ENCODE measurements at regions not wholly inside any gene's neighbourhood (a gene's known extent, or its start where the extent isn't known, plus 50 kb on each side); places are given as distances from the start of the nearest gene placed in this dataset.
"Not testable (repeated sequence)": the region's sequence is repeated elsewhere in the genome, so short reads cannot be mapped to it uniquely, and the experiment has no call there.

- Histone ChIP-seq H3K4me1 (ENCODE audit: control insufficient read depth, insufficient read depth, low read length, poor library complexity, severe bottlenecking) (peaks cover 6% of the 10 kb centered on the region), H3K9me3 (ENCODE audit: control insufficient read depth, low read length) (no peaks in the 10 kb centered on the region), H3K27ac (ENCODE audit: low read depth, low read length, severe bottlenecking) (no peak overlapping the region), H3K36me3 (ENCODE audit: control insufficient read depth, insufficient read depth, low read length) (no peaks in the 10 kb centered on the region), H3K4me3 (ENCODE audit: extremely low read depth, insufficient read depth, low read length, poor library complexity, severe bottlenecking) (no peak overlapping the region)
- 92 to 96% methylated on average over 7 to 8 of the region's 8 CpGs for WGBS, 2 experiments (ENCODE audit: insufficient coverage in 2 of 2)
Measured at GRCh38 chr4:55272589-55272988, 73.5 kb upstream of the SRD5A3 start.

GRCh38 chr4:55277011-55277410 lies 69.0 kb upstream of the SRD5A3 start:
- WGBS, 2 experiments (ENCODE audit: insufficient coverage in 2 of 2): no CpG with 5 or more reads among the region's 2 CpGs
- H3K4me1 ChIP-seq (ENCODE audit: control insufficient read depth, insufficient read depth, low read length, poor library complexity, severe bottlenecking): no peaks in the 10 kb centered on the region

GRCh38 chr4:55278316-55278715 lies 67.7 kb upstream of the SRD5A3 start:
- WGBS, 2 experiments (ENCODE audit: insufficient coverage in 2 of 2): no CpG with 5 or more reads among the region's 1 CpG
- H3K36me3 ChIP-seq (ENCODE audit: control insufficient read depth, insufficient read depth, low read length): no peaks in the 10 kb centered on the region
- no peak overlapping the region for H3K27ac ChIP-seq (ENCODE audit: low read depth, low read length, severe bottlenecking)
- H3K9me3 ChIP-seq (ENCODE audit: control insufficient read depth, low read length): no peaks in the 10 kb centered on the region
- no peak overlapping the region for H3K4me3 ChIP-seq (ENCODE audit: extremely low read depth, insufficient read depth, low read length, poor library complexity, severe bottlenecking)
- no peaks in the 10 kb centered on the region for H3K4me1 ChIP-seq (ENCODE audit: control insufficient read depth, insufficient read depth, low read length, poor library complexity, severe bottlenecking)

More at GRCh38 chr4:55277011-55277410, 69.0 kb upstream of the SRD5A3 start:
- Histone ChIP-seq H3K36me3 (ENCODE audit: control insufficient read depth, insufficient read depth, low read length) (no peaks in the 10 kb centered on the region), H3K4me3 (ENCODE audit: extremely low read depth, insufficient read depth, low read length, poor library complexity, severe bottlenecking) (no peak overlapping the region), H3K27ac (ENCODE audit: low read depth, low read length, severe bottlenecking) (no peak overlapping the region), H3K9me3 (ENCODE audit: control insufficient read depth, low read length) (no peaks in the 10 kb centered on the region)

- H3K27ac ChIP-seq (ENCODE audit: low read depth, low read length, severe bottlenecking); H3K4me1 ChIP-seq (ENCODE audit: control insufficient read depth, insufficient read depth, low read length, poor library complexity, severe bottlenecking); H3K36me3 ChIP-seq (ENCODE audit: control insufficient read depth, insufficient read depth, low read length); H3K4me3 ChIP-seq (ENCODE audit: extremely low read depth, insufficient read depth, low read length, poor library complexity, severe bottlenecking): not testable (repeated sequence)
- WGBS, 2 experiments (ENCODE audit: insufficient coverage in 2 of 2): 32 to 40% methylated on average over 3 to 4 of the region's 7 CpGs
- H3K9me3 ChIP-seq (ENCODE audit: control insufficient read depth, low read length): peaks cover 18% of the 10 kb centered on the region
Measured at GRCh38 chr4:55280474-55280873, 65.6 kb upstream of the SRD5A3 start.

- H3K27ac ChIP-seq (ENCODE audit: low read depth, low read length, severe bottlenecking); H3K4me3 ChIP-seq (ENCODE audit: extremely low read depth, insufficient read depth, low read length, poor library complexity, severe bottlenecking); H3K4me1 ChIP-seq (ENCODE audit: control insufficient read depth, insufficient read depth, low read length, poor library complexity, severe bottlenecking); H3K36me3 ChIP-seq (ENCODE audit: control insufficient read depth, insufficient read depth, low read length): not testable (repeated sequence)
- peaks cover 18% of the 10 kb centered on the region for H3K9me3 ChIP-seq (ENCODE audit: control insufficient read depth, low read length)
- WGBS, 2 experiments (ENCODE audit: insufficient coverage in 2 of 2): 65 to 68% methylated on average over 8 to 11 of the region's 11 CpGs
Measured at GRCh38 chr4:55281118-55281683, 64.8 kb upstream of the SRD5A3 start.

GRCh38 chr4:55284331-55284730 lies 61.7 kb upstream of the SRD5A3 start:
- WGBS, 2 experiments (ENCODE audit: insufficient coverage in 2 of 2): no CpG with 5 or more reads among the region's 1 CpG
- Histone ChIP-seq H3K36me3 (ENCODE audit: control insufficient read depth, insufficient read depth, low read length) (no peaks in the 10 kb centered on the region), H3K4me3 (ENCODE audit: extremely low read depth, insufficient read depth, low read length, poor library complexity, severe bottlenecking) (no peak overlapping the region), H3K4me1 (ENCODE audit: control insufficient read depth, insufficient read depth, low read length, poor library complexity, severe bottlenecking) (no peaks in the 10 kb centered on the region), H3K27ac (ENCODE audit: low read depth, low read length, severe bottlenecking) (no peak overlapping the region), H3K9me3 (ENCODE audit: control insufficient read depth, low read length) (peaks cover 18% of the 10 kb centered on the region)

GRCh38 chr4:55291227-55291640 lies 54.8 kb upstream of the SRD5A3 start:
- WGBS, 2 experiments (ENCODE audit: insufficient coverage in 2 of 2): 89 to 97% methylated on average over 3 of the region's 3 CpGs

GRCh38 chr4:55296096-55296495 lies 49.9 kb upstream of the SRD5A3 start:
- H3K9me3 ChIP-seq (ENCODE audit: control insufficient read depth, low read length): peaks cover 4% of the 10 kb centered on the region
- H3K4me1 ChIP-seq (ENCODE audit: control insufficient read depth, insufficient read depth, low read length, poor library complexity, severe bottlenecking): no peaks in the 10 kb centered on the region
- H3K36me3 ChIP-seq (ENCODE audit: control insufficient read depth, insufficient read depth, low read length): no peaks in the 10 kb centered on the region
- H3K27ac ChIP-seq (ENCODE audit: low read depth, low read length, severe bottlenecking): no peak overlapping the region
- WGBS, 2 experiments (ENCODE audit: insufficient coverage in 2 of 2): 100% methylated on average over 2 of the region's 4 CpGs; no CpG with 5 or more reads in 1 of the 2 experiments
- H3K4me3 ChIP-seq (ENCODE audit: extremely low read depth, insufficient read depth, low read length, poor library complexity, severe bottlenecking): no peak overlapping the region

More at GRCh38 chr4:55291227-55291640, 54.8 kb upstream of the SRD5A3 start:
- Histone ChIP-seq H3K4me3 (ENCODE audit: extremely low read depth, insufficient read depth, low read length, poor library complexity, severe bottlenecking) (no peak overlapping the region), H3K27ac (ENCODE audit: low read depth, low read length, severe bottlenecking) (no peak overlapping the region), H3K36me3 (ENCODE audit: control insufficient read depth, insufficient read depth, low read length) (no peaks in the 10 kb centered on the region), H3K4me1 (ENCODE audit: control insufficient read depth, insufficient read depth, low read length, poor library complexity, severe bottlenecking) (no peaks in the 10 kb centered on the region), H3K9me3 (ENCODE audit: control insufficient read depth, low read length) (no peaks in the 10 kb centered on the region)

Data from mesodermal cell (in vitro differentiated cells).